ENCODE measurements at regions not wholly inside any gene's neighbourhood (a gene's known extent, or its start where the extent isn't known, plus 50 kb on each side); places are given as distances from the start of the nearest gene placed in this dataset.

DNA sequence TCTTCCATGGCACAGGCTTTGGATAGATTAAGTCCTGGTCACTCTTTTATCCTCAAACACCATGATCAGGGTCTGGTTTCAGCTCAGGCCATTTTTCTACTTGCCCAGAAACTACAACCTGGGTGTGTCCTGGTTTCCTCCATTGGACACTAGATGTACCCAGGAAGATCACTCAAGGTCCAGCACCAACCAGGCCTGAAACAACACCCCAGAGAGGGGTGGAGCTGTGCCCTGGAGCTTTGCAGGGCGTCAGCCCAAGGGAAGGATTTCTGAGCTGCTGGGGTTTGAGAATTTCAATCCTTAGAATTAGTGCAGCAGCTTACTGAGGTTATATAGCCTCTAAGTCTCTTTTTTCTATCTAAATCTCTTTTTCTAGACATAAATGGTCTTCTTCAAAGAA lies 722.0 kb downstream of the MTRR start:
- TF ChIP-seq, protein P1, sequence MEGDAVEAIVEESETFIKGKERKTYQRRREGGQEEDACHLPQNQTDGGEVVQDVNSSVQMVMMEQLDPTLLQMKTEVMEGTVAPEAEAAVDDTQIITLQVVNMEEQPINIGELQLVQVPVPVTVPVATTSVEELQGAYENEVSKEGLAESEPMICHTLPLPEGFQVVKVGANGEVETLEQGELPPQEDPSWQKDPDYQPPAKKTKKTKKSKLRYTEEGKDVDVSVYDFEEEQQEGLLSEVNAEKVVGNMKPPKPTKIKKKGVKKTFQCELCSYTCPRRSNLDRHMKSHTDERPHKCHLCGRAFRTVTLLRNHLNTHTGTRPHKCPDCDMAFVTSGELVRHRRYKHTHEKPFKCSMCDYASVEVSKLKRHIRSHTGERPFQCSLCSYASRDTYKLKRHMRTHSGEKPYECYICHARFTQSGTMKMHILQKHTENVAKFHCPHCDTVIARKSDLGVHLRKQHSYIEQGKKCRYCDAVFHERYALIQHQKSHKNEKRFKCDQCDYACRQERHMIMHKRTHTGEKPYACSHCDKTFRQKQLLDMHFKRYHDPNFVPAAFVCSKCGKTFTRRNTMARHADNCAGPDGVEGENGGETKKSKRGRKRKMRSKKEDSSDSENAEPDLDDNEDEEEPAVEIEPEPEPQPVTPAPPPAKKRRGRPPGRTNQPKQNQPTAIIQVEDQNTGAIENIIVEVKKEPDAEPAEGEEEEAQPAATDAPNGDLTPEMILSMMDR (IDR thresholded peaks at IDR 0.05; ENCODE audit: borderline replicate concordance, control extremely low read depth, extremely low read depth, insufficient read depth, missing control alignments) = no peak
- DNase-seq (ENCODE audit: low spot score) = no peak
- in situ Hi-C loops (cut with MboI; ENCODE audit: low sequenced_read_pairs, unreplicated experiment) = no loop called here

DNA sequence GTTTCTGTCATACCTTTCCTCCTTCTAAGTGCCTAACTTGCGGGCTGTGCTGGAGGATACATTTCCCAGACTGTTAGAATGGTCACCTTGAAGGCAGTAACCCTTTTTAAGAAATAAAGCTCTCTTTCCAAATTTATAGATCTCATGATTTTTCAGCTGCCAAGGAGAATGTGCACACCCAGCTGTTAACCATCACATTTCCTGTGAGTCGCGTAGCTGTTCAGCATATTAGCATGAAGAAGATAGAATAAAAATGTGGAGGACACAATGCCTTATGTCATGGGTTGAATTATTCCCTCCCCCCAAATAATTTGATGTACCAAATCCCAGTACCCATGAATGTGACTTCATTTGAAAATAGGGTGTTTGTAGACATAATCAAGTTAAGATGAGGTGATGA lies 729.4 kb downstream of the MTRR start:
- in situ Hi-C loops (cut with MboI; ENCODE audit: low sequenced_read_pairs, unreplicated experiment) = no loop called here
- DNase-seq (ENCODE audit: low spot score) = no peak
- TF ChIP-seq, protein P1 (IDR thresholded peaks at IDR 0.05; ENCODE audit: borderline replicate concordance, control extremely low read depth, extremely low read depth, insufficient read depth, missing control alignments) = no peak

DNA sequence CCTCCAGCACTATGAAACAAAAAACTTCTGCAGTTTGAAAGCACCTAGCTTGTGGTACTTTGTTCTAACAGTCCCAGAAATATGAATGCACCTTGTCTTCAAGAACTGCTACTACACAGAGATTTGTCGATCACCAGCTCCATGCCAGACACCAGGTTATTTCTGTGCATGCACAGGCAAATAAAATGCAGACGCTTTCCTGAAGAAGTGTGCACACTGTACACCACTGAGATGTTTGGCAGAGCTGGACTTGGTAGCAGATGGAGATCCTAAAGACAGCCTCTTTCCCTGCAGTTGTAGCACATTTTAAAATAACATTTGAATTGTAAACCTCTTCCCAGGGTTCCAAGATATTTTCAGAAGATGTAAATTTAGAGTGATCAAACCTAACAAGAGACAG lies 730.0 kb downstream of the MTRR start:
- TF ChIP-seq, protein P1 (IDR thresholded peaks at IDR 0.05; ENCODE audit: borderline replicate concordance, control extremely low read depth, extremely low read depth, insufficient read depth, missing control alignments) = no peak
- no peak for DNase-seq (ENCODE audit: low spot score)
- in situ Hi-C loops (cut with MboI; ENCODE audit: low sequenced_read_pairs, unreplicated experiment) = no loop called here

DNA sequence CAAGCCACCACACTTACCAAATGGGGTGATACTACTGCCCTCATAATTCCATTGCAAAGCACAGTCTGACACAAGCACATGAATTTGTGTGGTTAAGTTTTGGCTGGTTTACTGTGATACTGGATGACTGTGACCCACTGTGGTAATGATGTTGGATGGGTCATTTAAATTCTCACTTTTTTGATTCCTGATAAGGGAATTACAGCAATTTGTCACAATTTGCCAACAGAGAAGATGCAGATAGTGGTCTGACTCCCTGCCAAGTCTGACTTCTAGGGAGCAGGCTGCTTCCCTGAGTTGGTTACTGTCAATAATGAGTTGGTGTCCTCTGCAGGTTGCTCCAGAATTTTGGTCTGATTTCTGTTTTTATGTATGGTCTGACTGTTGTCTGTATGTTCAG lies 731.9 kb downstream of the MTRR start:
- no peak for DNase-seq (ENCODE audit: low spot score)
- in situ Hi-C loops (cut with MboI; ENCODE audit: low sequenced_read_pairs, unreplicated experiment) = no loop called here
- TF ChIP-seq, protein P1 (IDR thresholded peaks at IDR 0.05; ENCODE audit: borderline replicate concordance, control extremely low read depth, extremely low read depth, insufficient read depth, missing control alignments) = no peak

DNA sequence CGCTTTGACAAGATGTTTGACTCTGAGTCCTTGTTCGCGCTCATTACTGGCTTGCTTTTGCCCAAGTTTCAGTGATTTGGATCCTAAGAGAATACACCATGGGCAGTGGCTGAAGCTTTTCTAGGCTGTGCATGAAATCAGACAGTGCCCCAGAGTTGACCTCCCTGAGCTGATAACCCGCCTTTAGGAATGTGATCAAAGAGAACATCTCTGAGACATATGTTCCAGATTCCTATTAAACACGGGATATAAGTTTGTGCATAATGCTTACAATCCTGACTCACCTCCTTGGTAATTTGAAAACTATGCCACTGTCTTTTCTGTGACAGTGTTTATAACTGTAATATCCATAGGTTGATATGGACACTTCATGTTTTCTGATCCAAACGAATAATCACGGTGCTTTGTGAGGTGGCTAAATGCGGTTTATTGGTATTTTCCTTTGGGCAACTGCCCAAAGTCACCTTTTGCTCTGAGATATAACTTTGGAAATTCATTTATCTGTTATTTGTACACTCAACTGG lies 732.9 kb downstream of the MTRR start:
- DNase-seq (ENCODE audit: low spot score) = no peak
- in situ Hi-C loops (cut with MboI; ENCODE audit: low sequenced_read_pairs, unreplicated experiment) = no loop called here

GRCh38 chr5:8606231-8606630 lies 737.3 kb downstream of the MTRR start:
- DNase-seq (ENCODE audit: low spot score) = no peak
- in situ Hi-C loops (cut with MboI; ENCODE audit: low sequenced_read_pairs, unreplicated experiment) = no loop called here
- TF ChIP-seq, protein P1 (IDR thresholded peaks at IDR 0.05; ENCODE audit: borderline replicate concordance, control extremely low read depth, extremely low read depth, insufficient read depth, missing control alignments) = no peak

More for the DNA sequence above, 732.9 kb downstream of the MTRR start:
- TF ChIP-seq, protein P1 (IDR thresholded peaks at IDR 0.05; ENCODE audit: borderline replicate concordance, control extremely low read depth, extremely low read depth, insufficient read depth, missing control alignments) = no peak

GRCh38 chr5:8611067-8611466 lies 742.1 kb downstream of the MTRR start:
- no peak for DNase-seq (ENCODE audit: low spot score)
- in situ Hi-C loops (cut with MboI; ENCODE audit: low sequenced_read_pairs, unreplicated experiment) = no loop called here
- TF ChIP-seq, protein P1 (IDR thresholded peaks at IDR 0.05; ENCODE audit: borderline replicate concordance, control extremely low read depth, extremely low read depth, insufficient read depth, missing control alignments) = no peak
